GM12892 (cell line): ENCODE measurements at regions not wholly inside any gene's neighbourhood (a gene's known extent, or its start where the extent isn't known, plus 50 kb on each side); places are given as distances from the start of the nearest gene placed in this dataset.

Source experiments
- DNase-seq: peaks from one replicate; pipeline ENCODE4 v3.0.0; 2011; ENCODE audit not compliant: insufficient read length
- FAIRE-seq: peaks from 2 replicates; lab custom pipeline; 2011; peaks lifted over from hg19 to GRCh38; lab: Jason Lieb, UNC
- POLR2A ChIP-seq: IDR thresholded peaks from 2 replicates; pipeline ENCODE4 v1.6.1; 2011; ENCODE audit warnings: low read depth, low read length, control low read depth
- POLR2AphosphoS5 ChIP-seq: IDR thresholded peaks from 2 replicates; pipeline ENCODE4 v1.6.1; 2011; ENCODE audit warnings: low read depth, low read length, control low read depth
- TAF1 ChIP-seq: IDR thresholded peaks from 2 replicates; pipeline ENCODE4 v1.6.1; 2011; ENCODE audit warnings: low read depth, mild to moderate bottlenecking, control low read depth, low read length, borderline replicate concordance

DNA sequence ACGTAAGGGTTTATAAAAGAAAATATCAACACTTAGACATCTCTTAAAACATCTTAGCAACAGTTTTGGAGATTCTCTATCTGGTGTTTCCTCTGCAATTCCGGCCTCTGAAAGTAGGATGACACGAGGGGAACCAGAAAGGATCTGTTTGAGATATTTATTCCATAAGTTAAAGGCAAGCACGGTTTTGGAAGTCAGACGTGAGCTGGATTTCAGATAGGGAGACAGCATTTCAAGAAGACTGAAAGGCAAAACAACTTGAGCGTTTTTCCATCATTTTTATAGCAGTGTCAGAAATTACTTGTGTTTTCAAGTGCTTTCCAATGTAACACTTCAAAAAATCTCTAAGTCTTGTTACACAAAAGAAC, 52.9 kb upstream of the BTN3A2 start:
- DNase-seq (no peak), FAIRE-seq (no peak)
- TF ChIP-seq TAF1: no peak
- no peak for TF ChIP-seq POLR2A
- TF ChIP-seq POLR2AphosphoS5: no peak

DNA sequence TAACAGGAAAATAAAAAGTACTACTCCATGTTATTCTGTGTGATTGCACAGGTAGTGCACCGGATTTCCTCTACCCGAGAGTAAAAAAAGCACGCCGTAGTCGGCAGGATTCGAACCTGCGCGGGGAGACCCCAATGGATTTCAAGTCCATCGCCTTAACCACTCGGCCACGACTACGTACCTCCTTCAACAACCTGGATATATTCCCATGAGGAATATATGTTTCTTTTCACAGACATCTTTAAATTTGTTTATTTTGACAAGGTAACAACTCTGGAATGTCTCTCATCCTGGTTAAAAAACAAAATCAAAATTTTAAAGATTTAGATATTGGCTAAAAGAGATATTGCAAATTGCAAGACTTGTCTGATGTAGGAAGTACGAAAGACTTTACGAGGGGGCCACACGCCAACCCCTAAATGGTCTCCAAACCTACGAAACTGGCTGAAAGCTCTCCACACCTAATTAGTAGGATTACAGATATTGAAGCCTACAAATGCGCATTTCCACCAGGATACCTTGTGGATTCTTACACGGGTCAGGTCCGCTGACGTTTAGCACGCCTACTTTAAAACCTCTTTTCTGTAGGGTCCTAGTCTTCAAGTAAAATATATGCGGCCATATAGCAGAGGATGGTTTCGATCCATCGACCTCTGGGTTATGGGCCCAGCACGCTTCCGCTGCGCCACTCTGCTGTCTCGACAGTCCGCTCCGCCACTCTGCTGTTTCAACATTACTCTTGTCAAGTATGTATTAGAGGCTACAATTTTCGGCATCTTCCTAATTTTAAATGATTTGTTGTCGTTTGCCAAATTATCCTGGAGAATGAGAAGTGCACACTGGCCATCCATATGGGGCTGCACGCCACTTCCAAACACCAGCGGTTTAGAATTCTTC, 52.2 kb upstream of the BTN3A2 start:
- FAIRE-seq (peak; percentile 73), DNase-seq (no peak)
- no peak for TF ChIP-seq POLR2AphosphoS5
- TF ChIP-seq POLR2A: no peak
- no peak for TF ChIP-seq TAF1
